HEK293T (cell line): ENCODE measurements at regions not wholly inside any gene's neighbourhood (a gene's known extent, or its start where the extent isn't known, plus 50 kb on each side); places are given as distances from the start of the nearest gene placed in this dataset.

Experiments used
- CTCF ChIA-PET: fragments of 350-600 bp; formaldehyde crosslinking; extraction: SDS; loops from one replicate; lab custom pipeline; 2021; ENCODE audit warnings: antibody characterized with exemption, inconsistent platforms; lab: Yijun Ruan, JAX
- POLR2A ChIA-PET: fragments of 350-600 bp; formaldehyde crosslinking; extraction: SDS; loops from one replicate; lab custom pipeline; 2020; ENCODE audit warnings: antibody characterized with exemption, inconsistent platforms; lab: Yijun Ruan, JAX
- DNase-seq: peaks from one replicate; pipeline ENCODE4 v3.0.0; 2012; ENCODE audit warnings: mixed read lengths; ENCODE audit errors: extremely low spot score
- ARNT ChIP-seq: fragments of 450-650 bp; IDR thresholded peaks from 2 replicates; pipeline ENCODE4 v1.6.1; 2017; ENCODE audit warnings: mild to moderate bottlenecking
- BHLHE40 ChIP-seq: fragments of 450-650 bp; IDR thresholded peaks from 2 replicates; pipeline ENCODE4 v1.6.1; 2016; ENCODE audit warnings: mild to moderate bottlenecking, moderate library complexity, borderline replicate concordance
- CTBP1 ChIP-seq: fragments of 450-650 bp; IDR thresholded peaks from 2 replicates; pipeline ENCODE4 v1.6.1; 2016; ENCODE audit warnings: borderline replicate concordance
- ELF4 ChIP-seq: fragments of 450-650 bp; IDR thresholded peaks from 2 replicates; pipeline ENCODE4 v1.6.1; 2017; ENCODE audit warnings: antibody characterized with exemption
- FOXA1 ChIP-seq: fragments of 450-650 bp; IDR thresholded peaks from 2 replicates; pipeline ENCODE4 v1.6.1; 2016; ENCODE audit warnings: mild to moderate bottlenecking
- FOXK2 ChIP-seq: fragments of 450-650 bp; IDR thresholded peaks from 2 replicates; pipeline ENCODE4 v1.6.1; 2016; ENCODE audit warnings: mild to moderate bottlenecking
- FOXM1 ChIP-seq: fragments of 450-650 bp; IDR thresholded peaks from 2 replicates; pipeline ENCODE4 v1.6.1; 2017; ENCODE audit warnings: mild to moderate bottlenecking, borderline replicate concordance
- HDGF ChIP-seq: fragments of 450-650 bp; IDR thresholded peaks from 2 replicates; pipeline ENCODE4 v1.6.1; 2017; ENCODE audit warnings: antibody characterized with exemption, borderline replicate concordance
- L3MBTL2 ChIP-seq: fragments of 450-650 bp; conservative IDR thresholded peaks from 2 replicates; pipeline ENCODE4 v1.6.1; 2016; ENCODE audit warnings: mild to moderate bottlenecking
- LEF1 ChIP-seq: fragments of 450-650 bp; IDR thresholded peaks from 2 replicates; pipeline ENCODE4 v1.6.1; 2017; ENCODE audit warnings: mild to moderate bottlenecking, borderline replicate concordance
- NFRKB ChIP-seq: fragments of 450-650 bp; IDR thresholded peaks from 2 replicates; pipeline ENCODE4 v1.6.1; 2016; ENCODE audit warnings: mild to moderate bottlenecking, moderate library complexity
- SP1 ChIP-seq: fragments of 450-650 bp; IDR thresholded peaks from 2 replicates; pipeline ENCODE4 v1.6.1; 2017
- SUZ12 ChIP-seq: fragments of 450-650 bp; IDR thresholded peaks from 2 replicates; pipeline ENCODE4 v1.6.1; 2016; ENCODE audit warnings: mild to moderate bottlenecking
- TARDBP ChIP-seq: fragments of 450-650 bp; IDR thresholded peaks from 2 replicates; pipeline ENCODE4 v1.6.1; 2016
- ZNF384 ChIP-seq: fragments of 450-650 bp; IDR thresholded peaks from 2 replicates; pipeline ENCODE4 v1.6.1; 2016
- TF ChIP-seq, protein P1 (sequence below): fragments of 450-650 bp; IDR thresholded peaks from 2 replicates; pipeline ENCODE4 v1.6.1; 2016

GRCh38 chr6:23145781-23146180, 576.4 kb downstream of the HDGFL1 start:
- TF ChIP-seq FOXM1 (no peak), BHLHE40 (no peak), SP1 (no peak), ARNT (no peak), HDGF (no peak), FOXA1 (no peak), FOXK2 (no peak), TARDBP (no peak), L3MBTL2 (no peak), SUZ12 (no peak), CTBP1 (no peak), ELF4 (no peak), ZNF384 (no peak), NFRKB (no peak), LEF1 (no peak)
- TF ChIP-seq, protein P1, sequence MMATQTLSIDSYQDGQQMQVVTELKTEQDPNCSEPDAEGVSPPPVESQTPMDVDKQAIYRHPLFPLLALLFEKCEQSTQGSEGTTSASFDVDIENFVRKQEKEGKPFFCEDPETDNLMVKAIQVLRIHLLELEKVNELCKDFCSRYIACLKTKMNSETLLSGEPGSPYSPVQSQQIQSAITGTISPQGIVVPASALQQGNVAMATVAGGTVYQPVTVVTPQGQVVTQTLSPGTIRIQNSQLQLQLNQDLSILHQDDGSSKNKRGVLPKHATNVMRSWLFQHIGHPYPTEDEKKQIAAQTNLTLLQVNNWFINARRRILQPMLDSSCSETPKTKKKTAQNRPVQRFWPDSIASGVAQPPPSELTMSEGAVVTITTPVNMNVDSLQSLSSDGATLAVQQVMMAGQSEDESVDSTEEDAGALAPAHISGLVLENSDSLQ: no peak
- no peak for DNase-seq
- ChIA-PET POLR2A (no interaction called here), CTCF (no interaction called here)

GRCh38 chr6:23154159-23154558, 584.8 kb downstream of the HDGFL1 start:
- TF ChIP-seq TARDBP: no peak
- no peak for TF ChIP-seq NFRKB
- TF ChIP-seq L3MBTL2: no peak
- TF ChIP-seq ARNT: no peak
- no peak for TF ChIP-seq FOXK2
- no peak for TF ChIP-seq FOXM1
- TF ChIP-seq HDGF: no peak
- TF ChIP-seq SUZ12: no peak
- no peak for TF ChIP-seq LEF1
- no peak for DNase-seq
- ChIA-PET POLR2A (no interaction called here), CTCF (no interaction called here)

DNA sequence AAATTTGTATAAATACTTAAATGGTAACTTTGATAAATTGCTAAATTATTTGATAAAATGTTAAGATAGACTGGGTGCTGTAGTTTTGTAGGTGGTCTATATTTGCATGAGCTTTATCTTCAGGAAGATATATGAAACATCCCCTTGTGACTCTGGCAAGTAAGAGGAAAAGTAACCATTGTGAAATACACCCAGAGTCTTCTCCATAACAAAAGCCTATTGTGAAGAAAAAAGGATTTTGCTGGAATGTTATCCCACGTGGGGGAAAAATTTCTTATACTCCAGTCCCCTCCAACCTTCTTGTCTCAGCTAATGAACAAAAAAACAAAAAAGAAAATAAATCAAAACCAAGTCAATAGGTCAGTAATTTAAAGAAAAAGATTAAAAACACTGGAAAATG, 600.7 kb downstream of the HDGFL1 start:
- ChIA-PET POLR2A (no interaction called here), CTCF (no interaction called here)
- DNase-seq: no peak
- TF ChIP-seq SUZ12 (no peak), LEF1 (no peak), HDGF (no peak), NFRKB (no peak), L3MBTL2 (no peak), FOXA1 (no peak), ELF4 (no peak), SP1 (no peak), FOXM1 (no peak), FOXK2 (no peak), ARNT (no peak), TARDBP (no peak), CTBP1 (no peak), ZNF384 (no peak), BHLHE40 (no peak)
- TF ChIP-seq, protein P1: no peak

DNA sequence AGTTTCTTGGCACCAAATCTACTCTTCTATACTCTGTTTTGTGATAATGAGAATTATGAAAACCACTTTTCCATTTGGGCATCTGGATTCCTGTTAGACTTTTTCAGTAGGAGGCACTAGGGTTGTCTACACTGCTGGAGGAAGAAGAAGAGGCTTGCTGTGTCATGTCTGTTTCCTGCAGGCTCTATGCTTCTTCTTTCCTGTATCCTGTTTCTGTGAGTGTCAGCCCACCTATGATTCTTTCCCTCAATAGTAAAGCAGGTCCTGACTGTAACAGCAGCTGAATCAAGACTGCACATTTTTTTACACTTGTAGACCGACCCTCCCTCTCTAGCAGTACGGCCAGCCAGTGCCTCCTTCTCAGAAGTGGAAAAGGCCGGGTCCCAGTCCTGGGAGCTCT, 603.9 kb downstream of the HDGFL1 start:
- CTCF ChIA-PET: interaction anchor here (0.6 kb wide), 1 partner anchor 25 kb away, joined by 3 read pairs; no protein-coding TSS in a partner anchor
- POLR2A ChIA-PET: no interaction called here
- no peak for DNase-seq
- TF ChIP-seq NFRKB (no peak), FOXM1 (no peak)

DNA sequence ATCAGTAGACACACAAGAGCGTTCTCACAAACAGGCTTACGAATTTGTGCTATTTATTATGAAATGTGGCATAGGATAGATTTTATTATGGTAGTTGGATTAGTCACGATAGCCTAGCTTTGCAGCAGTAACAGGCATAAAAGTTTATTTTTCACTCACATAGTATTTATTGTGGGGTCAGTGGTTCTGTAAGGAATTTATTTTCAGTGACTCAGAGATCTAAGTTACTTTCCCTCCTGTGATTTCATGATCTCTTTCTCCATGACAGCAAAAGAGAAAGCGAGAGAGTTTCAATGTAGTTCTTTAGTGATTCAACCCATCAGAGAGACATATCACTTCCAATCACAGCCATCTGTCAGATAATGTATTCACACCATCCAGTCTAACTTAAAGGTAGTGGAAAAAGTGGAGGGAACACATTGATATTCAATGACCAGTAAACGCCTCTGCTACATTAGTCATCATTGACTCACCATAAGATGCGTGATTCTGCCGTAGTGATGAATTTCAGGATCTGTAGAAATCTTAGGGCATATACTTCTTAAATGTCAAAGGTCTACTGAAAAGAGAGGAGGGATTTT, 605.5 kb downstream of the HDGFL1 start:
- POLR2A ChIA-PET: no interaction called here
- DNase-seq: no peak
- CTCF ChIA-PET: no interaction called here
- TF ChIP-seq CTBP1 (no peak), NFRKB (no peak), BHLHE40 (no peak)
- TF ChIP-seq, protein P1: no peak

- DNase-seq: no peak
- POLR2A ChIA-PET: no interaction called here
- TF ChIP-seq FOXA1 (no peak), NFRKB (no peak), LEF1 (no peak), TARDBP (no peak)
- CTCF ChIA-PET: no interaction called here
Measured at GRCh38 chr6:23175391-23175790, 606.0 kb downstream of the HDGFL1 start.

- TF ChIP-seq ELF4 (no peak), ZNF384 (no peak), ARNT (no peak), L3MBTL2 (no peak), HDGF (no peak), FOXA1 (no peak), NFRKB (no peak), FOXK2 (no peak), BHLHE40 (no peak), SUZ12 (no peak), LEF1 (no peak), FOXM1 (no peak), CTBP1 (no peak), TARDBP (no peak), SP1 (no peak)
- TF ChIP-seq, protein P1: no peak
- POLR2A ChIA-PET: no interaction called here
- CTCF ChIA-PET: interaction anchor here (1.0 to 1.2 kb wide), 2 partner anchors 13 to 483 kb away, joined by 4 read pairs; no protein-coding TSS in a partner anchor
- DNase-seq: peak; percentile 8
Measured at GRCh38 chr6:23176471-23176870, 607.1 kb downstream of the HDGFL1 start.
